Bone marrow (tissue), 2 donors: ENCODE measurements at regions not wholly inside any gene's neighbourhood (a gene's known extent, or its start where the extent isn't known, plus 50 kb on each side); places are given as distances from the start of the nearest gene placed in this dataset.

ENCODE experiments used
- DNase-seq, 2 donors: peaks; one replicate each; lab custom pipeline; 2025; lab: John Stamatoyannopoulos, UW

GRCh38 chr3:70120357-70120966 is 120.9 kb downstream of the SAMMSON start:
- DNase-seq: peak; percentile 13 to 27

- no peak for DNase-seq
Observed at GRCh38 chr3:70127192-70127591, 127.7 kb downstream of the SAMMSON start.

- DNase-seq: no peak
Observed at GRCh38 chr3:70137366-70137765, 137.8 kb downstream of the SAMMSON start.

- no peak for DNase-seq
Observed at GRCh38 chr3:70138606-70139005, 139.1 kb downstream of the SAMMSON start.
